K562 (cell line): ENCODE measurements at regions not wholly inside any gene's neighbourhood (a gene's known extent, or its start where the extent isn't known, plus 50 kb on each side); places are given as distances from the start of the nearest gene placed in this dataset.

Experiments
- ATAC-seq: fragments of 200-7000 bp; cut with Tn5 transposase; 3 replicates; pipeline ENCODE4 v1.9.1; 2020; ENCODE audit warnings: moderate library complexity
- BruUV-seq: library from RNA; stranded (reverse); fragments of 400-500 nt; replicated peaks from 2 replicates; lab custom pipeline; 2021; lab: Mats Ljungman, UMichigan
- CTCF ChIA-PET: fragments of 300-600 bp; formaldehyde crosslinking; extraction: SDS; loops from one replicate; lab custom pipeline; 2021; ENCODE audit warnings: low intra/inter-chr PET ratio; lab: Yijun Ruan, JAX
- POLR2A ChIA-PET: fragments of 300-600, 350-650 bp; sonication (Branson Sonifier 250); formaldehyde crosslinking; extraction: SDS; loops from one replicate; lab custom pipeline; 2021; ENCODE audit warnings: antibody characterized with exemption, inconsistent platforms; lab: Yijun Ruan, JAX
- DNase-seq, 4 experiments: peaks; one replicate each; pipeline versions ENCODE4 v3.0.0 to v3.0.0-alpha.2; 2011 to 2018; ENCODE audit warnings: low spot score in 3 of 4, mixed read lengths in 3 of 4; ENCODE audit errors: extremely low read depth in 1 of 4
- FAIRE-seq: peaks from 2 replicates; lab custom pipeline; 2011; peaks lifted over from hg19 to GRCh38; lab: Jason Lieb, UNC
- H2AFZ ChIP-seq: 2 replicates; pipeline ENCODE4 v1.6.0; 2011; ENCODE audit warnings: low read depth, low read length, control low read depth, inconsistent platforms
- H3K27ac ChIP-seq: fragments of 200-600 bp; 3 replicates; pipeline ENCODE4 v1.8.0; 2011; ENCODE audit warnings: low read depth, mild to moderate bottlenecking, control low read depth, inconsistent platforms, low read length, moderate library complexity, mixed read lengths; ENCODE audit errors: extremely low read depth
- H3K27me3 ChIP-seq, 2 experiments: fragments of 300-600 bp in 1 of 2; 2 replicates in 1 of 2; 3 replicates in 1 of 2; pipeline versions ENCODE4 v1.6.0 to v1.8.0; 2011; ENCODE audit warnings: inconsistent platforms in 2 of 2, low read length in 2 of 2, mild to moderate bottlenecking in 1 of 2, mixed read lengths in 1 of 2, moderate library complexity in 1 of 2; ENCODE audit not compliant: control insufficient read depth in 2 of 2, insufficient read depth in 2 of 2
- H3K36me3 ChIP-seq: fragments of 300-600 bp; 3 replicates; pipeline ENCODE4 v1.8.0; 2011; ENCODE audit warnings: mild to moderate bottlenecking, low read length, inconsistent platforms; ENCODE audit not compliant: control insufficient read depth, insufficient read depth
- H3K4me1 ChIP-seq, 2 experiments: fragments of 200-600 bp in 1 of 2; replicated peaks in 1 of 2; 2 replicates in 1 of 2; 3 replicates in 1 of 2; pipeline versions ENCODE4 v1.5.1 to v1.8.0; 2011; ENCODE audit warnings: inconsistent platforms in 2 of 2, low read length in 2 of 2, mild to moderate bottlenecking in 1 of 2, mixed read lengths in 1 of 2, moderate library complexity in 1 of 2; ENCODE audit not compliant: control insufficient read depth in 2 of 2, insufficient read depth in 2 of 2
- H3K4me2 ChIP-seq: 2 replicates; pipeline ENCODE4 v1.6.1; 2011; ENCODE audit warnings: low read length, control low read depth, inconsistent platforms, mixed read lengths; ENCODE audit not compliant: insufficient read depth
- H3K4me3 ChIP-seq: fragments of 200-600 bp; sonication (generic), shearing (Covaris generic); 2 replicates; pipeline ENCODE4 v1.5.1; 2016; ENCODE audit warnings: control low read depth, inconsistent platforms
- H3K79me2 ChIP-seq: fragments of 200-600 bp; 3 replicates; pipeline ENCODE4 v1.8.0; 2011; ENCODE audit warnings: low read length, inconsistent platforms; ENCODE audit not compliant: control insufficient read depth, insufficient read depth
- H3K9ac ChIP-seq, 2 experiments: 2 replicates each; pipeline versions ENCODE4 v1.6.0 to v1.6.1; 2011; ENCODE audit warnings: low read depth in 2 of 2, low read length in 2 of 2, control low read depth in 1 of 2, inconsistent platforms in 1 of 2, mild to moderate bottlenecking in 1 of 2, mixed read lengths in 1 of 2; ENCODE audit not compliant: insufficient read depth in 1 of 2
- H3K9me1 ChIP-seq: one replicate; pipeline ENCODE4 v1.6.0; 2011; ENCODE audit warnings: inconsistent platforms, mild to moderate bottlenecking, low read length, moderate library complexity; ENCODE audit not compliant: control insufficient read depth, insufficient read depth
- H3K9me3 ChIP-seq: replicated peaks from 2 replicates; pipeline ENCODE4 v1.5.1; 2011; ENCODE audit warnings: low read depth, low read length, inconsistent platforms; ENCODE audit not compliant: control insufficient read depth, insufficient read depth
- H4K20me1 ChIP-seq: replicated peaks from 2 replicates; pipeline ENCODE4 v1.6.1; 2011; ENCODE audit warnings: low read length, inconsistent platforms, mixed read lengths; ENCODE audit not compliant: control insufficient read depth, insufficient read depth
- CBX3 ChIP-seq, 2 experiments: IDR thresholded peaks; 1 replicate in 1 of 2; 2 replicates in 1 of 2; pipeline ENCODE4 v1.6.1; 2012; ENCODE audit warnings: inconsistent platforms in 2 of 2, low read length in 2 of 2, borderline replicate concordance in 1 of 2, control low read depth in 1 of 2
- DIDO1 ChIP-seq: fragments of 450-650 bp; IDR thresholded peaks from 2 replicates; pipeline ENCODE4 v1.6.1; 2016; ENCODE audit warnings: low read depth, missing biosample characterization, missing genetic modification characterization
- ESRRA ChIP-seq: fragments of 450-650 bp; IDR thresholded peaks from 2 replicates; pipeline ENCODE4 v1.6.1; 2014; ENCODE audit warnings: low read depth, mild to moderate bottlenecking, moderate library complexity, borderline replicate concordance
- FOXA3 ChIP-seq, 2 experiments: fragments of 450-650 bp in 1 of 2; sonication (generic) in 1 of 2; formaldehyde crosslinking; IDR thresholded peaks in 1 of 2; conservative IDR thresholded peaks in 1 of 2; 2 replicates each; pipeline versions ENCODE4 v1.4.0 to v1.8.0; 2020 to 2022; ENCODE audit warnings: mild to moderate bottlenecking in 2 of 2, missing genetic modification reagents in 1 of 2
- HDAC2 ChIP-seq: fragments of 450-650 bp; IDR thresholded peaks from 2 replicates; pipeline ENCODE4 v1.6.1; 2016; ENCODE audit warnings: mild to moderate bottlenecking
- KAT7 ChIP-seq: sonication (generic); formaldehyde crosslinking; IDR thresholded peaks from 2 replicates; pipeline ENCODE4 v1.8.0; 2022; ENCODE audit warnings: missing genetic modification reagents, mild to moderate bottlenecking, borderline replicate concordance
- MEF2D ChIP-seq: conservative IDR thresholded peaks from 2 replicates; pipeline ENCODE4 v1.6.1; 2016; ENCODE audit warnings: low read depth, missing genetic modification characterization, missing compliant biosample characterization
- NCOA4 ChIP-seq: fragments of 450-650 bp; IDR thresholded peaks from 2 replicates; pipeline ENCODE4 v1.6.1; 2018; ENCODE audit warnings: mild to moderate bottlenecking; ENCODE audit not compliant: partially characterized antibody
- NFXL1 ChIP-seq: fragments of 450-650 bp; formaldehyde crosslinking; IDR thresholded peaks from 2 replicates; pipeline ENCODE4 v1.4.0; 2021; ENCODE audit warnings: mild to moderate bottlenecking
- WHSC1 ChIP-seq: IDR thresholded peaks from one replicate; pipeline ENCODE4 v1.6.1; 2012; ENCODE audit warnings: low read length, control low read depth, inconsistent platforms
- ZNF197 ChIP-seq: fragments of 200-800 bp; sonication (Bioruptor generic); IDR thresholded peaks from 2 replicates; pipeline ENCODE4 v1.6.1; 2016; ENCODE audit warnings: low read depth, missing genetic modification characterization, missing compliant biosample characterization
- ZNF347 ChIP-seq: fragments of 450-650 bp; formaldehyde crosslinking; IDR thresholded peaks from 2 replicates; pipeline ENCODE4 v1.4.0; 2020; ENCODE audit warnings: low read depth, mild to moderate bottlenecking, moderate library complexity
- WGBS: fragments of 100-300 bp; shearing (Covaris generic); methylation state at CpG from one replicate; pipeline ENCODE4 v1.1.6; 2016; ENCODE audit warnings: low coverage, mixed read lengths; ENCODE audit not compliant: insufficient coverage; ENCODE audit errors: missing lambda C conversion rate; 5-methylcytosine and 5-hydroxymethylcytosine counted together
- in situ Hi-C: fragments of 300-500 bp; cut with MboI; formaldehyde crosslinking; loops from 4 replicates; pipeline ENCODE4 v1.15.0; 2018; ENCODE audit warnings: inconsistent platforms, mixed read lengths
- intact Hi-C: fragments of 100-400 bp; cut with micrococcal nuclease; formaldehyde crosslinking; loops from 2 replicates; pipeline ENCODE4 v1.14.2; 2022
- TF ChIP-seq, protein P1 (sequence below): sonication (generic); formaldehyde crosslinking; IDR thresholded peaks from 2 replicates; pipeline ENCODE4 v1.9.0; 2022; ENCODE audit warnings: mild to moderate bottlenecking, missing genetic modification reagents
- TF ChIP-seq, protein P2 (sequence below): fragments of 450-650 bp; IDR thresholded peaks from 2 replicates; pipeline ENCODE4 v1.6.1; 2016; ENCODE audit warnings: low read depth

DNA sequence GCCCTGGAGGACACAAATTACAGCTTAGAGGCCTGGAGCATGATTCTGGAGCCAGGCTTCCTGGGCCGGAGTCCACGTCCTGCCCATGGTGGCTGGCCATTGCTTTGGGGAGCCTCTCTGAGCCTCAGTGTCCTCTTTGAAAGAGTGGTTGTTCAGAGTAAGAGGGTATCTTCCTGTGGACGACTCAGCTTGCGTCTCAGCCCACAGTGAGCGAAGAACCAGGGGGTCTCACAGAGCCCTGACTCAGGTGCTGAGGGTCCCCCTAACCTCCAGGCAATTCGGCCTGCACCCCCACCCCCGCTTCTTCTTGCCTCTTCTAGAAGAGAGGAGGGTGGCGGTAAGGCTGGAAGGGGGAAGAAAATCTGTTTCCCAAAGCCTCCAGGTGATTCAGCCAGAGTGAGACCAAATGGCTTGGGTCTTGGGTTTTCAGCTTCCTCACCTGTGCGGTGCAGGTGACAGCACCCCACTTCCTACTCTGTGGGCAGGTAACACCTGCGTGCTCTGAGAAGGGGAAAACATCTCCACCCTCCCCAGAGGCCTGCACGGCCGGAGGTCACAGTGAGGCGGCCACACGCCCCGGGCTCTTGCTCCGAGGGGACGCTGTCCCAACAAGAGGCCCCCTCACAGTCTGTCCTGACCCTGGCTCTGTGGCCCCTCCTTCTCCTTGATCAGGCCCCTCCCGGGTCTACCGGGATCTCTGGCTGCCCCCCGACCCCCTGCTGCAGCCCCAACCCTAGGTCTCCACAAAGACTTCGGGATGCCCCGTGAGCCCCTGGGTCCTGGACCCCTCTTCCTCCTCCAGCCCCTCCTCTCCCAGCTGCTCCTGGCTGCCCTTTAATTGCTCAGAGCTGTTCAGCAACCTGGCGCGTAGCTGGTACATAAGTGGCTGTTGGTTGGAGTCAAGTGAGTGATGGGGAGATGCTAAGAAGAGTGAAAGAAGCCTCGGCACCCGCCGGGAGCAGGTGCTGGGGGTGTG is 119.2 kb downstream of the METRNL start:
- in situ Hi-C loops (no loop called here), intact Hi-C loops (no loop called here)
- ATAC-seq: no peak
- Histone ChIP-seq H2AFZ (no peak overlapping the region), H3K27me3 (peaks cover 8 to 34% of the 10 kb centered on the region in 2 experiments; a peak in 4 of 5 replicates), H3K4me2 (no peak overlapping the region), H3K79me2 (no peaks in the 10 kb centered on the region), H3K4me3 (no peak overlapping the region), H3K9ac (no peak overlapping the region), H3K9me3 (no peaks in the 10 kb centered on the region), H3K4me1 (peaks cover 0 to 40% of the 10 kb centered on the region in 2 experiments; a peak in 2 of 5 replicates), H4K20me1 (no peaks in the 10 kb centered on the region), H3K27ac (no peak overlapping the region), H3K9me1 (no peaks in the 10 kb centered on the region), H3K36me3 (no peaks in the 10 kb centered on the region)
- no TSS peak for BruUV-seq
- ChIA-PET CTCF (no interaction called here), POLR2A (interaction anchor here (0.6 to 1.4 kb wide), 2 partner anchors 9 to 287 kb away, joined by 4 to 6 read pairs; no protein-coding TSS in a partner anchor)
- no peak for DNase-seq
- WGBS: 12% methylated on average over 23 of the region's 27 CpGs
- no peak for FAIRE-seq
- TF ChIP-seq ZNF347: no peak
- no peak for TF ChIP-seq NFXL1 (CRISPR knock-in tag)
- TF ChIP-seq HDAC2: no peak
- no peak for TF ChIP-seq NCOA4
- TF ChIP-seq, protein P1, sequence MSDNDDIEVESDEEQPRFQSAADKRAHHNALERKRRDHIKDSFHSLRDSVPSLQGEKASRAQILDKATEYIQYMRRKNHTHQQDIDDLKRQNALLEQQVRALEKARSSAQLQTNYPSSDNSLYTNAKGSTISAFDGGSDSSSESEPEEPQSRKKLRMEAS (CRISPR knock-in tag): no peak
- no peak for TF ChIP-seq CBX3 (IDR thresholded peaks at IDR 0.05; ENCODE audit: borderline replicate concordance in 1 of 2, low read length in 2 of 2)
- no peak for TF ChIP-seq DIDO1 (tag)
- TF ChIP-seq FOXA3 (CRISPR knock-in tag; conservative IDR thresholded peaks at IDR 0.05 in 1 of 2, IDR thresholded peaks at IDR 0.05 in 1 of 2): no peak
- no peak for TF ChIP-seq ESRRA
- TF ChIP-seq, protein P2, sequence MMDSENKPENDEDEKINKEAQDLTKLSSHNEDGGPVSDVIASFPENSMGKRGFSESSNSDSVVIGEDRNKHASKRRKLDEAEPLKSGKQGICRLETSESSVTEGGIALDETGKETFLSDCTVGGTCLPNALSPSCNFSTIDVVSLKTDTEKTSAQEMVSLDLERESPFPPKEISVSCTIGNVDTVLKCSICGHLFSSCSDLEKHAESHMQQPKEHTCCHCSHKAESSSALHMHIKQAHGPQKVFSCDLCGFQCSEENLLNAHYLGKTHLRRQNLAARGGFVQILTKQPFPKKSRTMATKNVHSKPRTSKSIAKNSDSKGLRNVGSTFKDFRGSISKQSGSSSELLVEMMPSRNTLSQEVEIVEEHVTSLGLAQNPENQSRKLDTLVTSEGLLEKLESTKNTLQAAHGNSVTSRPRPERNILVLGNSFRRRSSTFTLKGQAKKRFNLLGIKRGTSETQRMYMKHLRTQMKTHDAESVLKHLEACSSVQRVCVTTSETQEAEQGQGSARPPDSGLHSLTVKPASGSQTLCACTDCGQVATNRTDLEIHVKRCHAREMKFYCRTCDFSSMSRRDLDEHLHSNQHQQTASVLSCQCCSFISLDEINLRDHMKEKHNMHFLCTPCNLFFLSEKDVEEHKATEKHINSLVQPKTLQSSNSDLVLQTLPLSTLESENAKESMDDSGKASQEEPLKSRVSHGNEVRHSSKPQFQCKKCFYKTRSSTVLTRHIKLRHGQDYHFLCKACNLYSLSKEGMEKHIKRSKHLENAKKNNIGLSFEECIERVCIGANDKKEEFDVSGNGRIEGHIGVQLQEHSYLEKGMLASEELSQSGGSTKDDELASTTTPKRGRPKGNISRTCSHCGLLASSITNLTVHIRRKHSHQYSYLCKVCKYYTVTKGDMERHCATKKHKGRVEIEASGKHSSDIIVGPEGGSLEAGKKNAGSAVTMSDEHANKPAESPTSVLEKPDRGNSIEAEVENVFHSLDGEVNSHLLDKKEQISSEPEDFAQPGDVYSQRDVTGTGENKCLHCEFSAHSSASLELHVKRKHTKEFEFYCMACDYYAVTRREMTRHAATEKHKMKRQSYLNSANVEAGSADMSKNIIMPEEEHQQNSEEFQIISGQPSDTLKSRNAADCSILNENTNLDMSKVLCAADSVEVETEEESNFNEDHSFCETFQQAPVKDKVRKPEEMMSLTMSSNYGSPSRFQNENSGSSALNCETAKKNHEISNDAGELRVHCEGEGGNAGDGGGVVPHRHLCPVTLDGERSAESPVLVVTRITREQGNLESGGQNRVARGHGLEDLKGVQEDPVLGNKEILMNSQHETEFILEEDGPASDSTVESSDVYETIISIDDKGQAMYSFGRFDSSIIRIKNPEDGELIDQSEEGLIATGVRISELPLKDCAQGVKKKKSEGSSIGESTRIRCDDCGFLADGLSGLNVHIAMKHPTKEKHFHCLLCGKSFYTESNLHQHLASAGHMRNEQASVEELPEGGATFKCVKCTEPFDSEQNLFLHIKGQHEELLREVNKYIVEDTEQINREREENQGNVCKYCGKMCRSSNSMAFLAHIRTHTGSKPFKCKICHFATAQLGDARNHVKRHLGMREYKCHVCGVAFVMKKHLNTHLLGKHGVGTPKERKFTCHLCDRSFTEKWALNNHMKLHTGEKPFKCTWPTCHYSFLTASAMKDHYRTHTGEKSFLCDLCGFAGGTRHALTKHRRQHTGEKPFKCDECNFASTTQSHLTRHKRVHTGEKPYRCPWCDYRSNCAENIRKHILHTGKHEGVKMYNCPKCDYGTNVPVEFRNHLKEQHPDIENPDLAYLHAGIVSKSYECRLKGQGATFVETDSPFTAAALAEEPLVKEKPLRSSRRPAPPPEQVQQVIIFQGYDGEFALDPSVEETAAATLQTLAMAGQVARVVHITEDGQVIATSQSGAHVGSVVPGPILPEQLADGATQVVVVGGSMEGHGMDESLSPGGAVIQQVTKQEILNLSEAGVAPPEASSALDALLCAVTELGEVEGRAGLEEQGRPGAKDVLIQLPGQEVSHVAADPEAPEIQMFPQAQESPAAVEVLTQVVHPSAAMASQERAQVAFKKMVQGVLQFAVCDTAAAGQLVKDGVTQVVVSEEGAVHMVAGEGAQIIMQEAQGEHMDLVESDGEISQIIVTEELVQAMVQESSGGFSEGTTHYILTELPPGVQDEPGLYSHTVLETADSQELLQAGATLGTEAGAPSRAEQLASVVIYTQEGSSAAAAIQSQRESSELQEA: no peak
- TF ChIP-seq WHSC1: no peak
- no peak for TF ChIP-seq MEF2D
- no peak for TF ChIP-seq ZNF197
- no peak for TF ChIP-seq KAT7 (CRISPR knock-in tag)
